PC-3 (cell line): ENCODE measurements at regions not wholly inside any gene's neighbourhood (a gene's known extent, or its start where the extent isn't known, plus 50 kb on each side); places are given as distances from the start of the nearest gene placed in this dataset.

Source experiments
- CTCF ChIP-seq: fragments of 300-600 bp; sonication (generic); conservative IDR thresholded peaks from 2 replicates; pipeline ENCODE4 v1.5.1; 2017; ENCODE audit warnings: antibody characterized with exemption, low read depth, mild to moderate bottlenecking, low read length
- EZH2 ChIP-seq: fragments of 300-600 bp; sonication (generic); IDR thresholded peaks from one replicate; pipeline ENCODE4 v1.6.1; 2017; ENCODE audit warnings: antibody characterized with exemption, mild to moderate bottlenecking, low read length; ENCODE audit not compliant: unreplicated experiment
- EZH2phosphoT487 ChIP-seq: fragments of 300-600 bp; sonication (generic); IDR thresholded peaks from 2 replicates; pipeline ENCODE4 v1.6.1; 2018; ENCODE audit warnings: mild to moderate bottlenecking, antibody characterized with exemption, low read length, borderline replicate concordance

DNA sequence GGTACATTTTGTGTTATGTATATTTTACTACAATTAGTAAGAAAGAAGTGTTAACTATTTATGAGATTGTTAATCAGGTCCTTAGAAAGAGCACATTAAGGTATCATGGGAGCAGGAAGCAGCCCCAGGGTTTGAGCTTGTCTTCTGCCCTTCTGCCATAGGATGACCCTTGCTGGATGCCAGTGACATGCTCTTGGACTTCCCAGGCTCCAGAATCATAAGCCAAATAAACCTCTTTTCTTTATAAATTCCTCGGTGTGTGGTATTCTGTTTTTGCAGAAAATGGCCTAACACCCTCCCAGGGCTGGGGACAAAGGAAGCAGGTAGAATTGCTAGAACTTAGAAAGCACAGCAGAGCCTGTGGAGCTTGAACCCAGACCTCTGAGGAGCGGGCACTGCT, 164.7 kb downstream of the VRK1 start:
- no peak for TF ChIP-seq CTCF
- no peak for TF ChIP-seq EZH2
- no peak for TF ChIP-seq EZH2phosphoT487
